Neural cell (in vitro differentiated cells): ENCODE measurements at regions not wholly inside any gene's neighbourhood (a gene's known extent, or its start where the extent isn't known, plus 50 kb on each side); places are given as distances from the start of the nearest gene placed in this dataset.

ENCODE experiments used
- CTCF ChIP-seq: fragments of 450-650 bp; IDR thresholded peaks from 2 replicates; pipeline ENCODE4 v1.5.1; 2014; ENCODE audit warnings: antibody characterized with exemption, mild to moderate bottlenecking, moderate library complexity; ENCODE audit not compliant: poor library complexity, severe bottlenecking
- EP300 ChIP-seq: fragments of 450-650 bp; conservative IDR thresholded peaks from 2 replicates; pipeline ENCODE4 v1.6.1; 2014; ENCODE audit warnings: antibody characterized with exemption, mild to moderate bottlenecking, moderate library complexity; ENCODE audit not compliant: poor library complexity, severe bottlenecking
- EZH2 ChIP-seq: fragments of 200-600, 300-800 bp; shearing (Covaris generic), sonication (generic); IDR thresholded peaks from 2 replicates; pipeline ENCODE4 v1.6.1; 2014; ENCODE audit warnings: antibody characterized with exemption, low read length, borderline replicate concordance, mild to moderate bottlenecking; ENCODE audit not compliant: insufficient read depth, poor library complexity, severe bottlenecking
- POLR2AphosphoS5 ChIP-seq: IDR thresholded peaks from 2 replicates; pipeline ENCODE4 v1.6.1; 2012
- RAD21 ChIP-seq: fragments of 450-650 bp; conservative IDR thresholded peaks from 2 replicates; pipeline ENCODE4 v1.6.1; 2014; ENCODE audit warnings: antibody characterized with exemption, mild to moderate bottlenecking, moderate library complexity
- SMC3 ChIP-seq: fragments of 450-650 bp; conservative IDR thresholded peaks from 2 replicates; pipeline ENCODE4 v1.6.1; 2014; ENCODE audit warnings: antibody characterized with exemption, mild to moderate bottlenecking, moderate library complexity; ENCODE audit not compliant: poor library complexity
- TF ChIP-seq, protein P1 (sequence below): IDR thresholded peaks from 2 replicates; pipeline ENCODE4 v1.6.1; 2012; ENCODE audit warnings: borderline replicate concordance

DNA sequence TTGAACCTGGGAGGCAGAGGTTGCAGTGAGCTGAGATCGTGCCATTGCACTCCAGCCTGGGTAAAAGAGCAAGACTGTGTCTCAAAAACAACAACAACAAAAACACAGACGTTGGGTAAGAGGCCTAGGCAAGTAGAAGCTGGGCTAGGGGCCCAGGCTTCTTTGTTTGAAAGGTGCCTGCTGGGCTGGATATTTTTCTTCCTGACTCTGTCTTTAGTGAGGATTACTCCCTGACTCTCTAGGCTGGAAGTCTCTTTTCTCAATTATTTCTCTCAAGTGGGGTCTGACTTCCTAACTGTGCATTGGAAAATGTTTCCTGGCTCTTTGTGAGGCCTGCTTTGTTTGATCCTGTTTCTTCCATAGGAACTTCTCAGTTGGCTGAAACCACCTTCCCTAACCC lies 76.5 kb upstream of the DTNBP1 start:
- TF ChIP-seq CTCF: no peak
- TF ChIP-seq EP300: no peak
- no peak for TF ChIP-seq RAD21
- no peak for TF ChIP-seq POLR2AphosphoS5
- TF ChIP-seq EZH2: no peak
- TF ChIP-seq SMC3: no peak
- TF ChIP-seq, protein P1, sequence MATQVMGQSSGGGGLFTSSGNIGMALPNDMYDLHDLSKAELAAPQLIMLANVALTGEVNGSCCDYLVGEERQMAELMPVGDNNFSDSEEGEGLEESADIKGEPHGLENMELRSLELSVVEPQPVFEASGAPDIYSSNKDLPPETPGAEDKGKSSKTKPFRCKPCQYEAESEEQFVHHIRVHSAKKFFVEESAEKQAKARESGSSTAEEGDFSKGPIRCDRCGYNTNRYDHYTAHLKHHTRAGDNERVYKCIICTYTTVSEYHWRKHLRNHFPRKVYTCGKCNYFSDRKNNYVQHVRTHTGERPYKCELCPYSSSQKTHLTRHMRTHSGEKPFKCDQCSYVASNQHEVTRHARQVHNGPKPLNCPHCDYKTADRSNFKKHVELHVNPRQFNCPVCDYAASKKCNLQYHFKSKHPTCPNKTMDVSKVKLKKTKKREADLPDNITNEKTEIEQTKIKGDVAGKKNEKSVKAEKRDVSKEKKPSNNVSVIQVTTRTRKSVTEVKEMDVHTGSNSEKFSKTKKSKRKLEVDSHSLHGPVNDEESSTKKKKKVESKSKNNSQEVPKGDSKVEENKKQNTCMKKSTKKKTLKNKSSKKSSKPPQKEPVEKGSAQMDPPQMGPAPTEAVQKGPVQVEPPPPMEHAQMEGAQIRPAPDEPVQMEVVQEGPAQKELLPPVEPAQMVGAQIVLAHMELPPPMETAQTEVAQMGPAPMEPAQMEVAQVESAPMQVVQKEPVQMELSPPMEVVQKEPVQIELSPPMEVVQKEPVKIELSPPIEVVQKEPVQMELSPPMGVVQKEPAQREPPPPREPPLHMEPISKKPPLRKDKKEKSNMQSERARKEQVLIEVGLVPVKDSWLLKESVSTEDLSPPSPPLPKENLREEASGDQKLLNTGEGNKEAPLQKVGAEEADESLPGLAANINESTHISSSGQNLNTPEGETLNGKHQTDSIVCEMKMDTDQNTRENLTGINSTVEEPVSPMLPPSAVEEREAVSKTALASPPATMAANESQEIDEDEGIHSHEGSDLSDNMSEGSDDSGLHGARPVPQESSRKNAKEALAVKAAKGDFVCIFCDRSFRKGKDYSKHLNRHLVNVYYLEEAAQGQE: no peak
